GM04504 (cell line): ENCODE measurements at regions not wholly inside any gene's neighbourhood (a gene's known extent, or its start where the extent isn't known, plus 50 kb on each side); places are given as distances from the start of the nearest gene placed in this dataset.
"Not testable (repeated sequence)": the region's sequence is repeated elsewhere in the genome, so short reads cannot be mapped to it uniquely, and the experiment has no call there.

Experiments used
- DNase-seq: peaks from one replicate; pipeline ENCODE4 v3.0.0-alpha.2; 2012; ENCODE audit warnings: low read depth

GRCh38 chr2:41167014-41167413 lies 715.1 kb upstream of the SLC8A1 start:
- no peak for DNase-seq

GRCh38 chr2:41169744-41170143 lies 717.9 kb upstream of the SLC8A1 start:
- DNase-seq = no peak

- no peak for DNase-seq
These were observed 718.7 kb upstream of the SLC8A1 start for GRCh38 chr2:41170589-41170988.

- no peak for DNase-seq
These were observed 728.5 kb upstream of the SLC8A1 start for GRCh38 chr2:41180387-41180786.

GRCh38 chr2:41182961-41183360 lies 731.1 kb upstream of the SLC8A1 start:
- DNase-seq = no peak

GRCh38 chr2:41187376-41188122 lies 735.7 kb upstream of the SLC8A1 start:
- no peak for DNase-seq

- no peak for DNase-seq
These were observed 742.3 kb upstream of the SLC8A1 start for GRCh38 chr2:41194230-41194629.

GRCh38 chr2:41197781-41198180 lies 745.9 kb upstream of the SLC8A1 start:
- DNase-seq = no peak

- no peak for DNase-seq
These were observed 747.4 kb upstream of the SLC8A1 start for GRCh38 chr2:41199334-41199733.

- DNase-seq = no peak
These were observed 752.4 kb upstream of the SLC8A1 start for GRCh38 chr2:41204315-41204714.

- no peak for DNase-seq
These were observed 754.1 kb upstream of the SLC8A1 start for GRCh38 chr2:41206004-41206403.

- no peak for DNase-seq
These were observed 755.7 kb upstream of the SLC8A1 start for GRCh38 chr2:41207578-41207977.

GRCh38 chr2:41210030-41210429 lies 758.1 kb upstream of the SLC8A1 start:
- not testable (repeated sequence) for DNase-seq

- no peak for DNase-seq
These were observed 765.1 kb upstream of the SLC8A1 start for GRCh38 chr2:41216978-41217377.

- DNase-seq = no peak
These were observed 770.7 kb upstream of the SLC8A1 start for GRCh38 chr2:41222593-41222992.

- DNase-seq = no peak
These were observed 782.2 kb upstream of the SLC8A1 start for GRCh38 chr2:41234093-41234492.

GRCh38 chr2:41241325-41242000 lies 789.6 kb upstream of the SLC8A1 start:
- DNase-seq = no peak

- DNase-seq = no peak
These were observed 790.1 kb upstream of the SLC8A1 start for GRCh38 chr2:41242001-41242331.

- no peak for DNase-seq
These were observed 779.7 kb upstream of the PKDCC start for GRCh38 chr2:41267929-41268659.

- no peak for DNase-seq
These were observed 764.6 kb upstream of the PKDCC start for GRCh38 chr2:41283079-41283775.

GRCh38 chr2:41293491-41293890 lies 754.3 kb upstream of the PKDCC start:
- no peak for DNase-seq

- no peak for DNase-seq
These were observed 753.5 kb upstream of the PKDCC start for GRCh38 chr2:41294331-41294730.

- DNase-seq = no peak
These were observed 734.7 kb upstream of the PKDCC start for GRCh38 chr2:41313082-41313481.
